ENCODE measurements at regions not wholly inside any gene's neighbourhood (a gene's known extent, or its start where the extent isn't known, plus 50 kb on each side); places are given as distances from the start of the nearest gene placed in this dataset.
"Not testable (repeated sequence)": the region's sequence is repeated elsewhere in the genome, so short reads cannot be mapped to it uniquely, and the experiment has no call there.

GRCh38 chr4:55277011-55277410 lies 69.0 kb upstream of the SRD5A3 start:
- Histone ChIP-seq H3K27ac (no peak overlapping the region), H3K4me1 (replicated peaks in 1 of 2) (no peaks in the 10 kb centered on the region), H3K9me3 (replicated peaks in 1 of 3) (no peaks in the 10 kb centered on the region), H3K27me3 (no peaks in the 10 kb centered on the region), H3K36me3 (replicated peaks in 1 of 2) (no peaks in the 10 kb centered on the region), H3K4me3 (no peak overlapping the region)
- intact Hi-C loops (cut with DNase I) = no loop called here
- TF ChIP-seq POLR2A (IDR thresholded peaks at IDR 0.05) (no peak), CTCF (IDR thresholded peaks at IDR 0.05) (no peak)
- WGBS, 4 donors = 90 to 96% (median 93%) methylated on average over 2 of the region's 2 CpGs
- no peak for DNase-seq

- Histone ChIP-seq H3K36me3 (replicated peaks in 1 of 2) (no peaks in the 10 kb centered on the region), H3K4me1 (replicated peaks in 1 of 2) (no peaks in the 10 kb centered on the region), H3K27me3 (no peaks in the 10 kb centered on the region), H3K27ac (no peak overlapping the region), H3K9me3 (replicated peaks in 1 of 3) (no peaks in the 10 kb centered on the region), H3K4me3 (no peak overlapping the region)
- WGBS, 4 donors = 66 to 80% (median 78%) methylated on average over 1 of the region's 1 CpG
- TF ChIP-seq POLR2A (IDR thresholded peaks at IDR 0.05) (no peak), CTCF (IDR thresholded peaks at IDR 0.05) (no peak)
- DNase-seq = no peak
- intact Hi-C loops (cut with DNase I) = no loop called here
These were observed 67.7 kb upstream of the SRD5A3 start for GRCh38 chr4:55278316-55278715.

GRCh38 chr4:55280474-55280873 lies 65.6 kb upstream of the SRD5A3 start:
- WGBS, 4 donors = 50 to 56% (median 52%) methylated on average over 7 of the region's 7 CpGs
- intact Hi-C loops (cut with DNase I); H3K4me3 ChIP-seq: not testable (repeated sequence)

GRCh38 chr4:55281118-55281683 lies 64.8 kb upstream of the SRD5A3 start:
- WGBS, 4 donors = 48 to 55% (median 51%) methylated on average over 11 of the region's 11 CpGs
- H3K27ac ChIP-seq; DNase-seq; H3K36me3 ChIP-seq (replicated peaks in 1 of 2); H3K4me1 ChIP-seq (replicated peaks in 1 of 2); intact Hi-C loops (cut with DNase I); H3K27me3 ChIP-seq; H3K4me3 ChIP-seq: not testable (repeated sequence)
- peaks cover 0 to 12% (median 0%) of the 10 kb centered on the region in 3 donors for H3K9me3 ChIP-seq (replicated peaks in 1 of 3)

More at GRCh38 chr4:55280474-55280873, 65.6 kb upstream of the SRD5A3 start:
- H3K9me3 ChIP-seq (replicated peaks in 1 of 3) = peaks cover 0 to 12% (median 0%) of the 10 kb centered on the region in 3 donors
- not testable (repeated sequence) for DNase-seq; H3K36me3 ChIP-seq (replicated peaks in 1 of 2); H3K27me3 ChIP-seq; H3K27ac ChIP-seq; H3K4me1 ChIP-seq (replicated peaks in 1 of 2)

GRCh38 chr4:55284331-55284730 lies 61.7 kb upstream of the SRD5A3 start:
- no peak overlapping the region for H3K4me3 ChIP-seq
- intact Hi-C loops (cut with DNase I) = no loop called here
- TF ChIP-seq CTCF (IDR thresholded peaks at IDR 0.05) (no peak), POLR2A (IDR thresholded peaks at IDR 0.05) (no peak)
- no peaks in the 10 kb centered on the region for H3K4me1 ChIP-seq (replicated peaks in 1 of 2)
- no peak for DNase-seq
- WGBS, 4 donors = 84 to 94% (median 92%) methylated on average over 1 of the region's 1 CpG
- no peaks in the 10 kb centered on the region for H3K27me3 ChIP-seq
- peaks cover 0 to 12% (median 0%) of the 10 kb centered on the region in 3 donors for H3K9me3 ChIP-seq (replicated peaks in 1 of 3)
- no peak overlapping the region for H3K27ac ChIP-seq
- H3K36me3 ChIP-seq (replicated peaks in 1 of 2) = no peaks in the 10 kb centered on the region

Measured in adrenal gland (tissue), 9 donors.